Mesenchymal stem cell (in vitro differentiated cells and primary cell): ENCODE measurements at regions not wholly inside any gene's neighbourhood (a gene's known extent, or its start where the extent isn't known, plus 50 kb on each side); places are given as distances from the start of the nearest gene placed in this dataset.

Source experiments
- DNase-seq: peaks from one replicate; pipeline ENCODE4 v3.0.0-alpha.2; 2013
- H2AFZ ChIP-seq: one replicate; pipeline ENCODE4 v1.6.1; 2013; ENCODE audit warnings: low read depth, mild to moderate bottlenecking, control low read depth, inconsistent platforms, low read length, moderate library complexity
- H2AK5ac ChIP-seq: 2 replicates; pipeline ENCODE4 v1.6.1; 2013; ENCODE audit warnings: low read length, moderate library complexity, mild to moderate bottlenecking, inconsistent platforms; ENCODE audit not compliant: severe bottlenecking
- H2BK120ac ChIP-seq: one replicate; pipeline ENCODE4 v1.6.1; 2013; ENCODE audit warnings: low read depth, mild to moderate bottlenecking, inconsistent platforms, low read length, moderate library complexity
- H2BK12ac ChIP-seq, 2 experiments: one replicate each; pipeline ENCODE4 v1.6.1; 2013; ENCODE audit warnings: inconsistent platforms in 2 of 2, low read length in 2 of 2, mild to moderate bottlenecking in 2 of 2, moderate library complexity in 2 of 2, control low read depth in 1 of 2
- H2BK15ac ChIP-seq: one replicate; pipeline ENCODE4 v1.6.1; 2013; ENCODE audit warnings: mild to moderate bottlenecking, low read depth, inconsistent platforms; ENCODE audit not compliant: poor library complexity, severe bottlenecking
- H2BK5ac ChIP-seq: 2 replicates; pipeline ENCODE4 v1.6.1; 2013; ENCODE audit warnings: low read depth, mild to moderate bottlenecking, low read length, control low read depth, inconsistent platforms; ENCODE audit not compliant: poor library complexity, severe bottlenecking
- H3K14ac ChIP-seq, 2 experiments: one replicate each; pipeline ENCODE4 v1.6.1; 2013; ENCODE audit warnings: inconsistent platforms in 2 of 2, low read length in 2 of 2, control low read depth in 1 of 2, mild to moderate bottlenecking in 1 of 2, moderate library complexity in 1 of 2
- H3K18ac ChIP-seq, 2 experiments: one replicate each; pipeline ENCODE4 v1.6.1; 2013; ENCODE audit warnings: inconsistent platforms in 2 of 2, low read length in 2 of 2, control low read depth in 1 of 2, low read depth in 1 of 2, mild to moderate bottlenecking in 1 of 2
- H3K23ac ChIP-seq, 2 experiments: one replicate each; pipeline ENCODE4 v1.6.1; 2013; ENCODE audit warnings: inconsistent platforms in 2 of 2, low read length in 2 of 2, mild to moderate bottlenecking in 2 of 2, moderate library complexity in 2 of 2, control low read depth in 1 of 2
- H3K27ac ChIP-seq: 2 replicates; pipeline ENCODE4 v1.5.1; 2013; ENCODE audit warnings: mild to moderate bottlenecking, moderate library complexity, low read length, control low read depth, inconsistent platforms; ENCODE audit not compliant: poor library complexity, severe bottlenecking
- H3K27me3 ChIP-seq, 2 experiments: 2 replicates each; pipeline versions ENCODE4 v1.6.1 to v1.7.0; 2013; ENCODE audit warnings: low read length in 2 of 2, mild to moderate bottlenecking in 2 of 2, moderate library complexity in 2 of 2, control low read depth in 1 of 2, inconsistent platforms in 1 of 2; ENCODE audit not compliant: control insufficient read depth in 1 of 2, insufficient read depth in 1 of 2
- H3K36me3 ChIP-seq, 2 experiments: 2 replicates each; pipeline versions ENCODE4 v1.6.1 to v1.7.0; 2013; ENCODE audit warnings: low read length in 2 of 2, control low read depth in 1 of 2, inconsistent platforms in 1 of 2, low read depth in 1 of 2, mild to moderate bottlenecking in 1 of 2; ENCODE audit not compliant: insufficient read depth in 2 of 2, control insufficient read depth in 1 of 2
- H3K4ac ChIP-seq, 2 experiments: one replicate each; pipeline ENCODE4 v1.6.1; 2013; ENCODE audit warnings: inconsistent platforms in 2 of 2, low read length in 2 of 2, mild to moderate bottlenecking in 2 of 2, moderate library complexity in 2 of 2, control low read depth in 1 of 2, low read depth in 1 of 2
- H3K4me1 ChIP-seq: 2 replicates; pipeline ENCODE4 v1.6.1; 2013; ENCODE audit warnings: low read depth, low read length, control low read depth; ENCODE audit not compliant: control insufficient read depth, insufficient read depth
- H3K4me2 ChIP-seq: 2 replicates; pipeline ENCODE4 v1.6.1; 2013; ENCODE audit warnings: low read length, mild to moderate bottlenecking, inconsistent platforms; ENCODE audit not compliant: poor library complexity, severe bottlenecking
- H3K4me3 ChIP-seq, 2 experiments: 2 replicates each; pipeline versions ENCODE4 v1.5.1 to v1.7.0; 2013; ENCODE audit warnings: low read length in 2 of 2, mild to moderate bottlenecking in 2 of 2, control low read depth in 1 of 2, low read depth in 1 of 2; ENCODE audit not compliant: insufficient read depth in 1 of 2
- H3K79me1 ChIP-seq: replicated peaks from 2 replicates; pipeline ENCODE4 v1.6.1; 2013; ENCODE audit warnings: mild to moderate bottlenecking, control low read depth, low read length, inconsistent platforms; ENCODE audit not compliant: poor library complexity, severe bottlenecking
- H3K9ac ChIP-seq: 2 replicates; pipeline ENCODE4 v1.7.0; 2013; ENCODE audit warnings: mild to moderate bottlenecking, low read length, moderate library complexity
- H3K9me3 ChIP-seq: 2 replicates; pipeline ENCODE4 v1.7.0; 2013; ENCODE audit warnings: mild to moderate bottlenecking, low read length; ENCODE audit not compliant: control insufficient read depth
- H4K8ac ChIP-seq: one replicate; pipeline ENCODE4 v1.6.1; 2013; ENCODE audit warnings: inconsistent platforms, mild to moderate bottlenecking, low read length, moderate library complexity
- H4K91ac ChIP-seq: one replicate; pipeline ENCODE4 v1.6.1; 2013; ENCODE audit warnings: mild to moderate bottlenecking, low read length, inconsistent platforms
- WGBS: methylation state at CpG from one replicate; pipeline ENCODE4 v1.1.7; 2013; ENCODE audit warnings: mixed read lengths; 5-methylcytosine and 5-hydroxymethylcytosine counted together

- H2BK120ac ChIP-seq = no peak overlapping the region
- H2BK5ac ChIP-seq = no peak overlapping the region
- H3K36me3 ChIP-seq = no peaks in the 10 kb centered on the region
- no peak overlapping the region for H3K18ac ChIP-seq
- H3K27ac ChIP-seq = no peak overlapping the region
- no peaks in the 10 kb centered on the region for H3K9me3 ChIP-seq
- H3K4me3 ChIP-seq = no peak overlapping the region
- no peak overlapping the region for H3K23ac ChIP-seq
- H2AFZ ChIP-seq = no peak overlapping the region
- H3K79me1 ChIP-seq = no peaks in the 10 kb centered on the region
- H3K9ac ChIP-seq = no peak overlapping the region
- no peaks in the 10 kb centered on the region for H3K4me1 ChIP-seq
- no peak overlapping the region for H2BK15ac ChIP-seq
- no peak overlapping the region for H3K4me2 ChIP-seq
- H2BK12ac ChIP-seq = no peak overlapping the region
- no peak overlapping the region for H2AK5ac ChIP-seq
- no peak for DNase-seq
- H3K27me3 ChIP-seq = peaks cover 3 to 12% of the 10 kb centered on the region in 2 experiments
- no peak overlapping the region for H3K14ac ChIP-seq
- no peak overlapping the region for H3K4ac ChIP-seq
- H4K8ac ChIP-seq = no peak overlapping the region
- whole genome bisulfite sequencing = no CpG with 5 or more reads among the region's 1 CpG
- no peak overlapping the region for H4K91ac ChIP-seq
Observed at GRCh38 chr6:40930045-40930444, 109.0 kb downstream of the UNC5CL start.

GRCh38 chr6:40929176-40929575 lies 109.8 kb downstream of the UNC5CL start:
- H3K36me3 ChIP-seq = no peaks in the 10 kb centered on the region
- no peak overlapping the region for H4K8ac ChIP-seq
- H2AK5ac ChIP-seq = no peak overlapping the region
- H3K9ac ChIP-seq = no peak overlapping the region
- no peaks in the 10 kb centered on the region for H3K4me1 ChIP-seq
- H3K4ac ChIP-seq = no peak overlapping the region
- no peak overlapping the region for H3K4me2 ChIP-seq
- 79% methylated on average over 1 of the region's 3 CpGs for WGBS
- no peak overlapping the region for H2AFZ ChIP-seq
- no peaks in the 10 kb centered on the region for H3K9me3 ChIP-seq
- H4K91ac ChIP-seq = no peak overlapping the region
- H3K27ac ChIP-seq = no peak overlapping the region
- H3K14ac ChIP-seq = no peak overlapping the region
- no peaks in the 10 kb centered on the region for H3K79me1 ChIP-seq
- DNase-seq = no peak
- no peak overlapping the region for H2BK15ac ChIP-seq
- no peak overlapping the region for H3K18ac ChIP-seq
- H2BK5ac ChIP-seq = no peak overlapping the region
- peaks cover 3 to 12% of the 10 kb centered on the region in 2 experiments for H3K27me3 ChIP-seq
- H3K23ac ChIP-seq = no peak overlapping the region
- no peak overlapping the region for H2BK12ac ChIP-seq
- no peak overlapping the region for H3K4me3 ChIP-seq
- H2BK120ac ChIP-seq = no peak overlapping the region

DNA sequence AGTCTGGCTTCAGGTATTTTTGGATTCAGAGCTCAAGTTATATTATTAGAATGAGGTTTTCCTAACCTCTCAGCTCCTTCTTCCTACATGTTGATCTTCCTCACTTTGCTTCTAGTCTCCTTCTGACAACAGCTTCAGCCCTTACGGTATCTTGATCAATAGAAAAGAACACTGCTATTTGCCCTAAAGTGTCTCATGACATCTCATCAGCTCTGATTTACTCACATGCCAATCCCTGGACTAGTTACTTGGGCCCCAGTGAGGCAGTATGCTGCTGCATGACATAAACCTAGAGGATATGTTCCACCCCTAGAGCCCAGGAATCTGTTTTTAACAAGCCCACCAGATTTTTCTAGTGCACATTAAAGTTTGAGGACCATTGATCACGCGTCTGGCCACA lies 110.3 kb downstream of the UNC5CL start:
- H3K36me3 ChIP-seq = no peaks in the 10 kb centered on the region
- H3K4me2 ChIP-seq = no peak overlapping the region
- H3K27me3 ChIP-seq = peaks cover 3 to 12% of the 10 kb centered on the region in 2 experiments
- no peak overlapping the region for H3K23ac ChIP-seq
- no peaks in the 10 kb centered on the region for H3K79me1 ChIP-seq
- no peak overlapping the region for H3K18ac ChIP-seq
- H2AFZ ChIP-seq = no peak overlapping the region
- no peak overlapping the region for H3K14ac ChIP-seq
- H3K9me3 ChIP-seq = no peaks in the 10 kb centered on the region
- H2AK5ac ChIP-seq = no peak overlapping the region
- H2BK12ac ChIP-seq = no peak overlapping the region
- H4K8ac ChIP-seq = no peak overlapping the region
- H3K9ac ChIP-seq = no peak overlapping the region
- no peaks in the 10 kb centered on the region for H3K4me1 ChIP-seq
- 93% methylated on average over 3 of the region's 3 CpGs for WGBS
- no peak overlapping the region for H2BK15ac ChIP-seq
- H4K91ac ChIP-seq = no peak overlapping the region
- no peak overlapping the region for H3K4me3 ChIP-seq
- H3K4ac ChIP-seq = no peak overlapping the region
- DNase-seq = no peak
- H2BK5ac ChIP-seq = no peak overlapping the region
- H3K27ac ChIP-seq = no peak overlapping the region
- no peak overlapping the region for H2BK120ac ChIP-seq

DNA sequence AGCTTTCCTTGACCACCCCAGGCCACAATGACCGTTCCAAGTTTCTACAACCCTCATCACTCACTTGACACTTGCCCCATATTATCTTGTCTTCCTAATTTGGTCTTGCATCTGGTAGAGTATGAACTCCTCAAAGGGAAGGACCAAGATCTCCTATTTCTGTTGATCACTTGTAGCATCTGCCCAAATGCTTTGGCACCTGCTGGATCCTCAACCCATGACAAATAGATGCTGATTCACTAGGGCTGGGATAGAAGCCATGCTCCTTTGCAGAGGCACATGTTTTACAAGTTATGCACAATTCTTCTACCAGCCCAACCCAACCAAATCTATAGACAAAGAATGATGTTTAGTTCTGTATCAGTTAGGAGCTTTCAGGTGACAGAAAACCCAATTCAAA lies 110.7 kb downstream of the UNC5CL start:
- no peak overlapping the region for H4K91ac ChIP-seq
- no peak overlapping the region for H2BK5ac ChIP-seq
- no peaks in the 10 kb centered on the region for H3K36me3 ChIP-seq
- no peaks in the 10 kb centered on the region for H3K9me3 ChIP-seq
- peaks cover 3 to 12% of the 10 kb centered on the region in 2 experiments for H3K27me3 ChIP-seq
- no peak for DNase-seq
- H3K18ac ChIP-seq = no peak overlapping the region
- no peak overlapping the region for H2BK12ac ChIP-seq
- no peak overlapping the region for H3K23ac ChIP-seq
- no peak overlapping the region for H4K8ac ChIP-seq
- H3K4me2 ChIP-seq = no peak overlapping the region
- no peak overlapping the region for H2AFZ ChIP-seq
- 90% methylated on average over 1 of the region's 1 CpG for WGBS
- no peak overlapping the region for H3K4me3 ChIP-seq
- H2BK120ac ChIP-seq = no peak overlapping the region
- H3K9ac ChIP-seq = no peak overlapping the region
- H2AK5ac ChIP-seq = no peak overlapping the region
- no peak overlapping the region for H2BK15ac ChIP-seq
- no peak overlapping the region for H3K27ac ChIP-seq
- peaks cover 2% of the 10 kb centered on the region for H3K4me1 ChIP-seq
- H3K79me1 ChIP-seq = no peaks in the 10 kb centered on the region
- no peak overlapping the region for H3K4ac ChIP-seq
- H3K14ac ChIP-seq = no peak overlapping the region
